ENCODE measurements at regions not wholly inside any gene's neighbourhood (a gene's known extent, or its start where the extent isn't known, plus 50 kb on each side); places are given as distances from the start of the nearest gene placed in this dataset.

GRCh38 chr7:83878614-83879013 lies 229.7 kb upstream of the SEMA3E start:
- TF ChIP-seq CTCF (conservative IDR thresholded peaks at IDR 0.05), result no peak
- no peaks in the 10 kb centered on the region; the same call in none of the 2 replicates for H3K4me1 ChIP-seq (ENCODE audit: insufficient read depth, low read length)
- no peaks in the 10 kb centered on the region for H3K9me3 Mint-ChIP-seq

More at GRCh38 chr7:83878614-83879013, 229.7 kb upstream of the SEMA3E start:
- no peak overlapping the region for H3K14ac ChIP-seq (ENCODE audit: insufficient read depth, low read length)
- no peak overlapping the region for H2BK5ac ChIP-seq (ENCODE audit: insufficient read length, low read length)
- no peak overlapping the region for H2AFZ ChIP-seq (ENCODE audit: low read length)
- Mint-ChIP-seq H3K4me1 (peaks cover 11 to 14% of the 10 kb centered on the region in 2 experiments), H3K27ac (no peak overlapping the region), H3K27me3 (ENCODE audit: low read depth) (no peaks in the 10 kb centered on the region), H3K4me3 (no peak overlapping the region), H3K36me3 (ENCODE audit: insufficient read depth in 1 of 3, low read depth in 3 of 3) (no peaks in the 10 kb centered on the region)
- no peak overlapping the region for H3K4me2 ChIP-seq (ENCODE audit: insufficient read depth, insufficient read length, low read length)
- H4K5ac ChIP-seq (ENCODE audit: insufficient read length, low read depth, low read length), result no peak overlapping the region
- no peak for DNase-seq
- H3K56ac ChIP-seq (ENCODE audit: insufficient read length, low read depth, low read length), result no peak overlapping the region
- H3K27ac ChIP-seq (ENCODE audit: insufficient read length, low read depth, low read length), result no peak overlapping the region
- H2AK5ac ChIP-seq (ENCODE audit: insufficient read length, low read length), result no peak overlapping the region
- H2BK15ac ChIP-seq (ENCODE audit: low read depth, low read length), result no peak overlapping the region
- no peak overlapping the region for H4K91ac ChIP-seq (ENCODE audit: insufficient read length, low read depth, low read length)
- no peaks in the 10 kb centered on the region for H4K20me1 ChIP-seq (ENCODE audit: control insufficient read depth, insufficient read depth, insufficient read length)
- H3K23ac ChIP-seq (ENCODE audit: insufficient read length, low read depth, low read length), result no peak overlapping the region
- no peak overlapping the region for H3K9ac ChIP-seq (ENCODE audit: extremely low read depth, insufficient read length, low read length)
- H3K79me1 ChIP-seq (ENCODE audit: insufficient read depth, low read depth, low read length, poor library complexity, severe bottlenecking), result no peaks in the 10 kb centered on the region
- no peak overlapping the region for H3T11ph ChIP-seq (ENCODE audit: low read length)
- H3K9me3 ChIP-seq (ENCODE audit: control insufficient read depth, low read depth, low read length), result no peaks in the 10 kb centered on the region
- no peak overlapping the region for H4K8ac ChIP-seq (replicated peaks; ENCODE audit: insufficient read length, low read depth, low read length)
- no peaks in the 10 kb centered on the region for H3K79me2 ChIP-seq (ENCODE audit: insufficient read depth, low read length)
- H2BK20ac ChIP-seq (ENCODE audit: low read depth, low read length, poor library complexity, severe bottlenecking), result no peak overlapping the region
- H3K4ac ChIP-seq (ENCODE audit: low read depth, low read length), result no peak overlapping the region
- H3K27me3 ChIP-seq (ENCODE audit: insufficient read depth, low read length), result no peaks in the 10 kb centered on the region
- H2BK120ac ChIP-seq (ENCODE audit: low read depth, low read length, poor library complexity, severe bottlenecking), result no peak overlapping the region
- no peaks in the 10 kb centered on the region for H3K23me2 ChIP-seq (ENCODE audit: insufficient read length, low read depth, low read length, poor library complexity, severe bottlenecking)
- H2BK12ac ChIP-seq (ENCODE audit: insufficient read length, low read depth, low read length), result no peak overlapping the region
- H3K18ac ChIP-seq (ENCODE audit: insufficient read length, low read depth, low read length), result no peak overlapping the region

Measured in H9 (cell line).